ENCODE measurements at regions not wholly inside any gene's neighbourhood (a gene's known extent, or its start where the extent isn't known, plus 50 kb on each side); places are given as distances from the start of the nearest gene placed in this dataset.

DNA sequence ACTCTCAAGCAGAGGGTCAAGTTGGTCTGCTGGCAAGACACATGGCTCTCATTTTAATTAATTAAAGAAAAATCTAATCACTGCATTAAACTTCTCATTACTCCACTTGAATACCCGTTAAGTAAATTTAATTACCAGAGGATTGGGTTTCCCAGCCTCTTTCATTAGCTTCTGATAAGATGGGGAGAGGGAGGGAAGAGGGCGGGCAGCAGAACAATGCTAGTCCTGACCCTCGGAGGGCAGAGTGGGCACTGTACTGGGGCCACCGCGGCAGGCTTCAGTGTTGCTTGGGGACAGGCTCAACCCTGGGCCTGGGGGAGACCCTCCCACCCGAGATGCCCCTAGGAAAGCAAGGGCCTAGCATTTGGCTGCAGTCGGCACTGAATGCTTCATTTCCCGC, 55.6 kb upstream of the LINGO1 start:
- no CpG with 5 or more reads among the region's 8 CpGs for WGBS (ENCODE audit: insufficient coverage, insufficient read length)
- Histone ChIP-seq H3K4me1 (ENCODE audit: control insufficient read depth, insufficient read depth, low read length) (no peaks in the 10 kb centered on the region), H3K9me3 (ENCODE audit: control insufficient read depth, insufficient read depth, low read length) (no peaks in the 10 kb centered on the region), H3K36me3 (ENCODE audit: control insufficient read depth, insufficient read depth, low read length) (no peaks in the 10 kb centered on the region), H3K4me3 (ENCODE audit: low read length) (no peak overlapping the region), H3K27ac (ENCODE audit: low read length) (no peak overlapping the region), H3K27me3 (ENCODE audit: control insufficient read depth, insufficient read depth, low read length) (no peaks in the 10 kb centered on the region)
- DNase-seq (ENCODE audit: low read depth, low spot score) = no peak

GRCh38 chr15:77685082-77685815, 52.5 kb upstream of the LINGO1 start:
- Histone ChIP-seq H3K4me3 (ENCODE audit: low read length) (no peak overlapping the region), H3K4me1 (ENCODE audit: control insufficient read depth, insufficient read depth, low read length) (no peaks in the 10 kb centered on the region; the same call in 1 of the 2 replicates), H3K36me3 (ENCODE audit: control insufficient read depth, insufficient read depth, low read length) (no peaks in the 10 kb centered on the region), H3K27ac (ENCODE audit: low read length) (no peak overlapping the region), H3K9me3 (ENCODE audit: control insufficient read depth, insufficient read depth, low read length) (no peaks in the 10 kb centered on the region), H3K27me3 (ENCODE audit: control insufficient read depth, insufficient read depth, low read length) (no peaks in the 10 kb centered on the region)
- no CpG with 5 or more reads among the region's 7 CpGs for WGBS (ENCODE audit: insufficient coverage, insufficient read length)
- no peak for DNase-seq (ENCODE audit: low read depth, low spot score)

- whole genome bisulfite sequencing (ENCODE audit: insufficient coverage, insufficient read length) = no CpG with 5 or more reads among the region's 7 CpGs
- no peak overlapping the region for H3K27ac ChIP-seq (ENCODE audit: low read length)
These were observed 51.8 kb upstream of the LINGO1 start for GRCh38 chr15:77684341-77685081.

DNA sequence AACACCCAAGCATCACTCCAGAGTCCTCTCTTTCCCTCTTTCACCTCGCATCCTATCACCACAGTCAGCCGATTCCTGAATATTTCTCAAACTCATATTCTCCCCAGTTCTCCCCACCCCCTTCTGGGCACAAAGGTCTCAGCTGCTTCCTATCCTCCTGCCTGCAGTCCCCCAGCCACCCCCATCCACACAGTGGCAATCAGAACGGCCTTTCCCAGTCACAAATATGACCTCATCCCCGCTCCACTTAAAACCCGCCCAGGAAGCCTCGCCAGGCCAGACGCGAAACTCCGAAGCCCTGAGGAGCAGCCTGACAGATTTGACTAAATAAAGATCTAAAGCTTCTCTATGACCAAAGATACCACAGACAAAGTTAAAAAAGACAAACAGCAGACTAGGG, 49.9 kb upstream of the LINGO1 start:
- H3K27me3 ChIP-seq (ENCODE audit: control insufficient read depth, insufficient read depth, low read length) = no peaks in the 10 kb centered on the region
- 100% methylated on average over 1 of the region's 9 CpGs for WGBS (ENCODE audit: insufficient coverage, insufficient read length)

More at GRCh38 chr15:77684341-77685081, 51.8 kb upstream of the LINGO1 start:
- H3K36me3 ChIP-seq (ENCODE audit: control insufficient read depth, insufficient read depth, low read length) = no peaks in the 10 kb centered on the region
- H3K27me3 ChIP-seq (ENCODE audit: control insufficient read depth, insufficient read depth, low read length) = no peaks in the 10 kb centered on the region
- no peak for DNase-seq (ENCODE audit: low read depth, low spot score)
- H3K4me3 ChIP-seq (ENCODE audit: low read length) = no peak overlapping the region
- H3K9me3 ChIP-seq (ENCODE audit: control insufficient read depth, insufficient read depth, low read length) = no peaks in the 10 kb centered on the region
- no peaks in the 10 kb centered on the region; the same call in 1 of the 2 replicates for H3K4me1 ChIP-seq (ENCODE audit: control insufficient read depth, insufficient read depth, low read length)

More for the DNA sequence above, 49.9 kb upstream of the LINGO1 start:
- H3K4me1 ChIP-seq (ENCODE audit: control insufficient read depth, insufficient read depth, low read length) = no peaks in the 10 kb centered on the region; the same call in 1 of the 2 replicates
- no peak overlapping the region for H3K4me3 ChIP-seq (ENCODE audit: low read length)
- H3K36me3 ChIP-seq (ENCODE audit: control insufficient read depth, insufficient read depth, low read length) = no peaks in the 10 kb centered on the region
- H3K27ac ChIP-seq (ENCODE audit: low read length) = no peak overlapping the region
- no peaks in the 10 kb centered on the region for H3K9me3 ChIP-seq (ENCODE audit: control insufficient read depth, insufficient read depth, low read length)
- no peak for DNase-seq (ENCODE audit: low read depth, low spot score)

Measured in iPS DF 6.9 (cell line).